Suprapubic skin (tissue), 4 donors: ENCODE measurements at regions not wholly inside any gene's neighbourhood (a gene's known extent, or its start where the extent isn't known, plus 50 kb on each side); places are given as distances from the start of the nearest gene placed in this dataset.
"Not testable (repeated sequence)": the region's sequence is repeated elsewhere in the genome, so short reads cannot be mapped to it uniquely, and the experiment has no call there.

Source experiments
- DNase-seq, 2 donors: peaks; one replicate each; pipeline ENCODE4 v3.0.0-alpha.2; 2019; ENCODE audit warnings: low spot score in 2 of 2
- H3K27ac ChIP-seq: fragments of 200-600 bp; sonication (generic); one replicate; pipeline ENCODE4 v1.5.1; 2019
- H3K27me3 ChIP-seq: fragments of 200-600 bp; sonication (generic); one replicate; pipeline ENCODE4 v1.5.1; 2019
- H3K36me3 ChIP-seq: fragments of 200-600 bp; sonication (generic); one replicate; pipeline ENCODE4 v1.5.1; 2019
- H3K4me1 ChIP-seq: fragments of 200-600 bp; sonication (generic); one replicate; pipeline ENCODE4 v1.5.1; 2019
- H3K4me3 ChIP-seq: fragments of 200-600 bp; sonication (generic); one replicate; pipeline ENCODE4 v1.5.1; 2019; ENCODE audit warnings: mild to moderate bottlenecking
- H3K9me3 ChIP-seq: fragments of 200-600 bp; sonication (generic); one replicate; pipeline ENCODE4 v1.5.1; 2019
- CTCF ChIP-seq, 2 donors: fragments of 200-600 bp in 1 of 2; fragments of 450-650 bp in 1 of 2; sonication (generic) in 1 of 2; IDR thresholded peaks; one replicate each; pipeline ENCODE4 v1.5.1; 2016 to 2019; ENCODE audit warnings: antibody characterized with exemption in 2 of 2, mild to moderate bottlenecking in 1 of 2, moderate library complexity in 1 of 2
- EP300 ChIP-seq: sonication (generic); formaldehyde crosslinking; IDR thresholded peaks from one replicate; pipeline ENCODE4 v1.6.1; 2017; ENCODE audit warnings: antibody characterized with exemption
- POLR2A ChIP-seq, 2 donors: fragments of 450-650 bp; IDR thresholded peaks; one replicate each; pipeline ENCODE4 v1.6.1; 2017; ENCODE audit warnings: antibody characterized with exemption in 2 of 2, mild to moderate bottlenecking in 2 of 2, moderate library complexity in 2 of 2
- POLR2AphosphoS5 ChIP-seq, 3 donors: sonication (generic); formaldehyde crosslinking; IDR thresholded peaks; one replicate each; pipeline ENCODE4 v1.6.1; 2017; ENCODE audit warnings: antibody characterized with exemption in 3 of 3
- WGBS: methylation state at CpG from one replicate; pipeline ENCODE4 v1.1.5; 2018; 5-methylcytosine and 5-hydroxymethylcytosine counted together

- no peaks in the 10 kb centered on the region for H3K9me3 ChIP-seq
- H3K27me3 ChIP-seq: no peaks in the 10 kb centered on the region
- H3K4me1 ChIP-seq: peaks cover 60% of the 10 kb centered on the region
- no peaks in the 10 kb centered on the region for H3K36me3 ChIP-seq
- H3K4me3 ChIP-seq: no peak overlapping the region
- H3K27ac ChIP-seq: peak overlapping the region; percentile 12
- 74% methylated on average over 2 of the region's 2 CpGs for WGBS
- TF ChIP-seq CTCF (IDR thresholded peaks at IDR 0.05) (no peak), EP300 (no peak), POLR2AphosphoS5 (IDR thresholded peaks at IDR 0.05) (no peak), POLR2A (IDR thresholded peaks at IDR 0.05) (no peak)
- DNase-seq: no peak
These were observed 61.8 kb upstream of the PRSS23 start for GRCh38 chr11:86738568-86738967.

- peak overlapping the region; percentile 45 for H3K27ac ChIP-seq
- DNase-seq: no peak
These were observed 62.6 kb upstream of the PRSS23 start for GRCh38 chr11:86737737-86738136.

GRCh38 chr11:86737230-86737629 lies 63.1 kb upstream of the PRSS23 start:
- TF ChIP-seq POLR2A (IDR thresholded peaks at IDR 0.05) (no peak), CTCF (IDR thresholded peaks at IDR 0.05) (no peak), EP300 (no peak), POLR2AphosphoS5 (IDR thresholded peaks at IDR 0.05) (no peak)
- H3K9me3 ChIP-seq: no peaks in the 10 kb centered on the region
- no peak for DNase-seq
- H3K27ac ChIP-seq: peak overlapping the region; percentile 45
- peaks cover 47% of the 10 kb centered on the region for H3K4me1 ChIP-seq
- no peaks in the 10 kb centered on the region for H3K36me3 ChIP-seq
- no peak overlapping the region for H3K4me3 ChIP-seq
- H3K27me3 ChIP-seq: no peaks in the 10 kb centered on the region

More at GRCh38 chr11:86737737-86738136, 62.6 kb upstream of the PRSS23 start:
- H3K4me3 ChIP-seq: no peak overlapping the region
- peak in 2 of 3 donors; percentile 47 to 49 for TF ChIP-seq POLR2AphosphoS5 (IDR thresholded peaks at IDR 0.05)
- no peak for TF ChIP-seq POLR2A (IDR thresholded peaks at IDR 0.05)
- no peaks in the 10 kb centered on the region for H3K27me3 ChIP-seq
- H3K9me3 ChIP-seq: no peaks in the 10 kb centered on the region
- H3K36me3 ChIP-seq: no peaks in the 10 kb centered on the region
- peaks cover 52% of the 10 kb centered on the region for H3K4me1 ChIP-seq

GRCh38 chr11:86736291-86737143 lies 63.8 kb upstream of the PRSS23 start:
- Histone ChIP-seq H3K27ac (peak overlapping the region; percentile 45), H3K27me3 (no peaks in the 10 kb centered on the region)
- WGBS: 92% methylated on average over 9 of the region's 9 CpGs

GRCh38 chr11:86735451-86736290 lies 63.3 kb upstream of the ME3 start:
- Histone ChIP-seq H3K36me3 (no peaks in the 10 kb centered on the region), H3K9me3 (no peaks in the 10 kb centered on the region), H3K27ac (no peak overlapping the region), H3K27me3 (no peaks in the 10 kb centered on the region), H3K4me1 (peaks cover 31% of the 10 kb centered on the region), H3K4me3 (no peak overlapping the region)
- DNase-seq: no peak
- no peak for TF ChIP-seq CTCF (IDR thresholded peaks at IDR 0.05)
- no peak for TF ChIP-seq POLR2AphosphoS5 (IDR thresholded peaks at IDR 0.05)
- TF ChIP-seq EP300: no peak
- TF ChIP-seq POLR2A (IDR thresholded peaks at IDR 0.05): no peak
- 76% methylated on average over 3 of the region's 3 CpGs for WGBS

More at GRCh38 chr11:86736291-86737143, 63.8 kb upstream of the PRSS23 start:
- Histone ChIP-seq H3K9me3 (no peaks in the 10 kb centered on the region), H3K36me3 (no peaks in the 10 kb centered on the region), H3K4me3 (no peak overlapping the region), H3K4me1 (peaks cover 40% of the 10 kb centered on the region)
- TF ChIP-seq POLR2AphosphoS5 (IDR thresholded peaks at IDR 0.05): no peak
- no peak for TF ChIP-seq EP300
- TF ChIP-seq POLR2A (IDR thresholded peaks at IDR 0.05): no peak
- no peak for TF ChIP-seq CTCF (IDR thresholded peaks at IDR 0.05)
- DNase-seq: no peak

GRCh38 chr11:86732739-86733138 lies 60.3 kb upstream of the ME3 start:
- not testable (repeated sequence) for H3K4me3 ChIP-seq, H3K4me1 ChIP-seq, H3K36me3 ChIP-seq, DNase-seq, H3K9me3 ChIP-seq, H3K27me3 ChIP-seq, H3K27ac ChIP-seq
- WGBS: no CpG with 5 or more reads among the region's 1 CpG

- WGBS: no CpG with 5 or more reads among the region's 27 CpGs
- not testable (repeated sequence) for H3K4me1 ChIP-seq, H3K4me3 ChIP-seq, H3K36me3 ChIP-seq, H3K27me3 ChIP-seq, H3K9me3 ChIP-seq, DNase-seq, H3K27ac ChIP-seq
These were observed 59.9 kb upstream of the ME3 start for GRCh38 chr11:86732286-86732685.

- H3K36me3 ChIP-seq, H3K4me1 ChIP-seq, H3K4me3 ChIP-seq, H3K27ac ChIP-seq, DNase-seq, H3K27me3 ChIP-seq, H3K9me3 ChIP-seq: not testable (repeated sequence)
- WGBS: 93% methylated on average over 1 of the region's 1 CpG
These were observed 57.2 kb upstream of the ME3 start for GRCh38 chr11:86729576-86729975.
